ENCODE measurements at regions not wholly inside any gene's neighbourhood (a gene's known extent, or its start where the extent isn't known, plus 50 kb on each side); places are given as distances from the start of the nearest gene placed in this dataset.

DNA sequence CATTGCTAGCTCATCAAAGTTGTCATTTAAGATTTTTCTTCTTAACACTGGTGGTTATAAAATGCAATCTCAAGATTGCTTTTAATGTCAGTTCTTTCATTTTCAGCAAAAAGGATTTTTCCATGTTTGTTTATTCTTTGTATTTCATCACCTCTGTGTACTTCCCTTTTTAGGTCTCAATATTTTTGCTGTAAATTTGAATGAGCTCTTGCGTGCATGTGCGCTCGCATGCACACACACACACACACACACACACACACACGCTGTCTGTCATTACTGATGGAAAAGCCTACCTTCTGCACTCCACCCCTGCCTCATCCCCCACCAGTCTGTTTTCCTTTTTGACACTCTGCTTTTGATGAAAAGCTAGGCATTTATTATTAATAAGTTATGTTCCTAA lies 85.3 kb upstream of the FYN start:
- no peak for DNase-seq

DNA sequence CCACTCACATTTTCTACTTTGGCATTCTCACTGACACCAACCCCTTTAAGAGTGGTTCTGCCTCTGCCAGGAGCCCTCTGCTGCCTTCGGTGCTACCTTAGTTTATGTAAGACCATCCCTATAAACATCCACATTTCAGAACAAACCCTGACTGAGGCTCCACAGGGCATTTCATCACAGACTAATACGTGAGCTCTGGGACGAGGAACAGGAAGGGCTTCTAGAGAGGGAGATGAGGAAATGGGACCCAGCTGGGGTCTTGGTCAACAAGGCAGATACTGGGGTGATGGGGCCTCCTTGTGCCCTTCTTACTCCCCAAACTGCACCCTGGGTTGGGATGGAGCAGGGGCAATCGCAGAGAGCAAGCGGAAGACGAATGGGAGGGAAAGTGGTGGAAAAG lies 86.5 kb upstream of the FYN start:
- no peak for DNase-seq

DNA sequence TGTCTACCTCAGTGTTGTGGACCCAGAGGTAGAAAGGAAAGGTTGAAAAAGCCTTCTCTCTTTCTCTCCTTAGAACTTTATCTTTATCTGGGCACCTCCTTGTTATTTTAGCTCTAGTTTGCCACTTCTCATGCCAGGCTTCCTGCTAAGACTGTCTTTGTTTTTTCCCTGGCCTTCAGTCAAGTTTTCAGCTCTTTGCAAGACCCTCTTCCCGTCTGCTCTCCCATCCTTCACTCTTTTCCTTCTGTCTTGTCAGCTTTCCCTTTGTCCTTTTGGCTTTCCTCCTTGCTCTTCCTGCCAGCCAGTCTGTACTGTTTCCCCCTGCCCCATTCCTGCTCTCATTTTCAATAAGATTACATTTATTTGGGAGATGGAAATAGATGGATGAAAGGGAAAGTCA lies 86.8 kb upstream of the CCN6 start:
- no peak for DNase-seq

DNA sequence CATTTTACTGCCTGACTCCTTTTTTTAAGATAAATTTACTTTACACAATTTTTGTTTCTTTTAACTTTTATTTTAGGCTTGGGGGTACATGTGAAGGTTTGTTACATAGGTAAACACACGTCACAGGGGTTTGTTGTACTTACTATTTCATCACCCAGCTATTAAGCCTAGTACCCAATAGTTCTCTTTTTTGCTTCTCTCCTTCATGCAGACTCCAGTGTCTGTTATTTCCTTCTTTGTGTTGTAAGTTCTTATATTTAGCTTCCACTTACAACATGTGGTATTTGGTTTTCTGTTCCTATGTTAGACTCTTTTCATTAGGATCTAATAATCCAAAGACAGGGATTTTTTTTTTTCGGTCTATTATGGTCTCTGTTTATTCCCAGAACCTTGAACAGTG lies 83.5 kb upstream of the CCN6 start:
- no peak for DNase-seq

DNA sequence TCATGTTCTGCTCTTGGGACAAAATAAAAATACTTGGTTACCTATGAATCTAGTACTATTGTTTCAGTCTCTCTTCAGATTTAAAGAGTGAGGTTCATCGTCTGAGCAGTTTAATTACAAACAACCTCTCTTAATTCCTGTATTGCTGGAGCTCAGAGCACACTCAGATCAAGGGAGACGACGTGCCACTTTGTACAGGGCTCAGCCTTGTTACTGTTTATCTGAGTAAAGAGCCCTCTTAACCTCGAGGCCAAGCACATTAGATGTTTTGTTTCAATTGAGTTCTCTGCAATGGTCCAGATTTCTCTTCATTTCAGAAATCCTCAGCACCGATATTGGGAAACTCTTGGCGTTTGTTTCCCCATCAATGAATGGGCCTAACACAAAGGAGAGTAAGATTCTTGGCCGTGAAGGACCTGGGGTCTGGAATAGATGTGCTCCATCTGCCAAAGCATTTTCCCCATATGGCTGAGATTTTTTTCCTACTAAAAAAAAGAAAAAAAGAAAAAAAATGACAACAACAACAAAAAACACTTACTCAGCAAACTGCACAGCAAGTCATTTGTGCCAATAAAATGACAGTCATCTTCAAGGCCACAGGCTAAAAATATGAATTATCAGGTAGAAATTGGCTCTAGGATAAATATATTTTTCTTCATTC lies 82.6 kb upstream of the CCN6 start:
- no peak for DNase-seq

DNA sequence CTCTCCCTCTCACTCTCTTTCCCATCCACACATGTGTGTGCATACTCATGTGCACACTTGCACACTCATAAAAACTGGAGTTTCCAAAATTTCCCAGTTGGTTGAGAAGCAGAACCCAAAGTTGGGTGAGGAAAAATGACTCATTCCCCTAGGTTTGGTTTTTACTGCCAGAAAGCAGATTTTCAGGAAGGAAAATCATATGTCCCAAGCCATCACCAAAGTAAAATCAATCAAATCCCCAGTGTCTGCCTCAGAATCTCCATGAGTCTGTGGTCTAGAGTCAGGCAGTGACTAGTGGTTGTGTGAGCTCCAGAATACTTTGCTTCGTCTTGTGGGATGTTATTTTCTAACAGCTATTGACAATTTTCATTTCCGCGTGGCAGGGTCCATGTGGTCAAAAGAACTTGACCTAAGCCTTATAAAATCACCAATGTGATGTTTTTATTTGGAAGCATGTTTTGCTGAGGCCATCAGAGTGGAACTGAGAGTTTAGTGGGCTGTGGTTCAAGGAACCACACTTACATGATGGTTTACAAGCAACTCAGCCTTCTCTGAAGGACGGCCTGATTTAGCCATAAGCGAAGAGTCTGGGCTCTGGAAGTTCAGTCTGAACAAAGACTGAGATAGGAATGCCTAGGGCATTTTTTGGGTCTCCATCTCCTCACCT lies 81.9 kb upstream of the CCN6 start:
- DNase-seq = no peak

DNA sequence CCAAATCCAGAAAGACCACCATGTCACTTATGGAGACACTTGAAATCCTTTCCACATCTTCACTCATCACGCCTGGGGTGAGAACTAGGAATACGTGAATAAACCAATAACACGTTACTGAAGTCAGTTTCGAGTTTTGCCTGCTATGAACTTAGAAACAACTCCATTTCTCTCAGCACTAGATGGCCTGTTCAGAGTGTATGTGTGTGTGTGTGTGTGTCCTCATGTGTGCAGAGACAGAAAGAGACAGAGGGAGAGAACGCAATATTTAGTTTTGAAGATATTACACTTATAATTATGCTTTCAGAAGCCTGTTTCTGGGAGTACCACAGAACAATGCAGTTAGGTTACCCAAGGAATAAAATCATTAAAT lies 81.2 kb upstream of the CCN6 start:
- DNase-seq = no peak

DNA sequence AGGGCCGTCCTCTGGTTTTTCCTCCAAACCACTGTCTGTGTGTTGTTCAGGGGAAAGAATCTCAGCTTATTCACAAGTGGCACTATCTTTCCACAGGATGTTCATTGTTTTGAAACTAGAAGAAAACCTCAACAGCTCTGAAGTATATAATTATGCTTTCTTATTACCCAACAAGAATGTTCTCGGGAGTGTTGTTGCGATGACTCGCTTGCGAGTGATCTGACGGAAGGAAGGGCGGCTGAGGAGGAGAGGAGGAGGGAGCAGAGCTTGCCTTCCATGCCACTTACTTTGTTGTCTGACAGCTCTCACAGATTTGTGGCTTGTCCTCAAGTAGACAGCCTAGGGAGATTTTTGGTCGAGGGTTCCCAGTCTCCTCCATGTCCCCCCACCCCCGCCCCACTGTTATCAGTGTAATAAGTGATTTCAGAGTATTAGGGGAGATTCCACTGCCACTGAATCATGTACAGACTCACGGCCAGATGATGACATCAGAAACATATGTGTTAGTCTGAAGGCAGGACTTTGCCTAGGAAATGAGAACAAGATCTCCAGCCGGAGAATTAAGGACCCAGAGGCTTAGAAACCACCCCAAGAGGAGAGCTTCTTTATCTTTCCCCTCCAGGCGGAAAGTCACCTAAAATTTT lies 80.7 kb upstream of the CCN6 start:
- DNase-seq = peak; percentile 75

DNA sequence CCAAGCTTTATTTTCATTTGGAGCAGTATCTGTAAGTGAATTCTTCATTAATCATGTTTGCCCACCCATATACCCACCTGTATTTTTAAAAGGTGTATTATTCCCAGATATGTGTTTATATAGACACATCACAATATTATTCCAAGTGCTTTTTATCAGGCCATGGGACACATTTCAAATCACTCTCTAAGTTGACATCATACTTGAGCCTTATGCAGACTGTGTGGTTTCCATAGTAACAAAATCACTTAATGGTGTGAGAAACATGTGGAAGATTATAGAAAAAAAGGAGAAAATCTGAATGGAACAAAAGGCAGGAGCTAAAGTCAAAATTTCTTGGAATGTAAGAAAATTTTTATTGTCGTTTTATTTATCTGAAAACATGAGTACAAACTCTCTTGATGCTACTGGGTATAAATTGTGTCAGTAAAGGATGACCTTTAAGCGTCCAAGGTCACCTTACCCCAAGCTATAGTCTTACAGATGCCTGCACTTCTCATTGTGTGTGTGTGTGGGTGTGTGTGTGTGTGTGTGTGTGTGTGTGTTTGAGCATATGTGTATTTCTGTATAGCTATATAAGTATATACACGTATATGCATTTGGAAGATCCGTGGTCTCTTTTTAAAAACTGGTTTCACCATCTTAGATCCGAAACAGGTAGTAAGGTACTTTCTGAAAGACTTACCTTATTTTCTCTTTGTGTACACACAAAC lies 79.8 kb upstream of the CCN6 start:
- DNase-seq = no peak

DNA sequence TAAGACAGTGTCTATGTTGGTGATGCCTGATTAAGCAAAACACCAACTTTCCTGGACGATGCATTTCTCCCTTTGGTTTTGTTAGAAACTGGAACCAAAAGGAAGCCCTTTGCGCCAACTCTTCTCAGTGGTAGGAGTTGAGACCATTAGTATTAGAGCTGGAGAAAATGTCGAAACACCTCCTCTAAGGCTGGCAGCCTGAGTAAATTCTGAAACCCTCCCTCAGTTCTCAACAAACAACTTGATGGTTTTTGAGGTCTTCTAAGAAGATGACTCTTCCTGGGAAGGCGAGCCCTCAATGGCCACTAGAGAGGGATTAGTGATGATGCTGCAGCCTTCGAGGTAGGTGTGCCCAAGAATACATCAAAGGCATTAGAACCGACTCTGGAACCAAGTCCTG lies 78.4 kb upstream of the CCN6 start:
- DNase-seq = peak; percentile 51

DNA sequence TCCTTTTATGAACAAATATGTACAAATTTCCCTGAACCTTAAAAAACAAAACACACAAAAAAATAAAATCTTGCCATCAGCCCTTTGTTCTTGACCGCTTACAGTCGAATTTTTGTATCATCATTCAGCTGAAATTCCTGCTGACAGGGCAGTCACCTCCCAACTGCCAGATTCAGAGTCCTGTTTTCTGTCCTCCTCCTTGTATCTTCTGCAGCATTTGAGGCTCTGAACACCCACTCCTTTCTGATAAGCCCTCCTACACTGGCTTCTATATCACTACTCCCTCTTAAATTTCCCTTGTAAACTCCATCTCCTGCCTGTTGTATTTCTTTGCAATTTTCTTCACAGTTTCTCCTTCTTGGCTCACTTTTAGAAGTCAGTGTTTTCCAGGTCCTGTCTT lies 77.8 kb upstream of the CCN6 start:
- no peak for DNase-seq

DNA sequence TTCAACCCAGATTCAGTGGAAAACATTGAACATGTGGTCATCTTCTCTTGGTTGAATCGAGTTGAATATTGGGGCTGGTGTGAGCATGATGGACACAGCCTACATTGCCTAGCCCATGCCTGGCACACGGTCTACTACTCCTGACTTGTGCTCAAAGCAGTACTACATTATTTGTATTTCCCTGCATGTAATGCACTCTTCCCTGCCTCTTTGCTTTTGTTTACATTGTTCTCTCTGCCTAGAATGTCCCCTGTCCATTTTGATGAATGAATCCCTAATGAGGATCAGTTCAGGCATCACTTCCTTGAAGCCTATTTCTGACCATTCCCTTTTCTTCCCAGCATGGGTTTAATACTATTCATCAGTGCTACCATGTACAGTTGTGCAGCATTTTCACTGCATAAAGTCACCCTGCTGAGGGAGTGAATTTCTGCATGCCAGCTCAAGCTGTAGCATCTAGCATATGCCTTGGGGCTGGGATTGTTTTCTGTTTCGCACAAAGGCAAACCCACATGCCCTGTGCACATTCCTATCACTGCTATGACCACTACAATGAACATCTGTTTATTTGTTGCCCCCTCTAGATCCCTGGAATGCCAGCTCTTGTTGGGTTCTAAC lies 75.3 kb upstream of the CCN6 start:
- no peak for DNase-seq

DNA sequence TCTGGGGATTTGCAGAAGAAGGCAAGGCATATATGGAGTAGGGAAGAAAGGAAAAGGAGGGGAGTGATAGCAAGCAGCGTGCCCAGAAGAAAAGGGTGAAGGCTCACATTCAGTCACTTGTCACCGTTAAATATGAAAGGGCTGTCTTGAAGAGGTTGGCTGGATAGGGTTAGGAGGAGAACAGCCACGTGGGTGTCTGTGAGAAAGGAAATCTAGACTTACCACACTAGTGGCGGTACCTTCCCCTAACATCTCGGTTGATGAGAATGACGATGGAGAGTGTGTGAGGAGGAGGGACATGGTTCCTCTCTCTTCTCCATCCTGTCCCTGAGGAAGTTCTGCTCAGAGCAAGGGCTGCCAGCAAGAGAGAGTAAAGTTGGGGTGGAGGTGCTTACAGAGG lies 74.3 kb upstream of the CCN6 start:
- no peak for DNase-seq

DNA sequence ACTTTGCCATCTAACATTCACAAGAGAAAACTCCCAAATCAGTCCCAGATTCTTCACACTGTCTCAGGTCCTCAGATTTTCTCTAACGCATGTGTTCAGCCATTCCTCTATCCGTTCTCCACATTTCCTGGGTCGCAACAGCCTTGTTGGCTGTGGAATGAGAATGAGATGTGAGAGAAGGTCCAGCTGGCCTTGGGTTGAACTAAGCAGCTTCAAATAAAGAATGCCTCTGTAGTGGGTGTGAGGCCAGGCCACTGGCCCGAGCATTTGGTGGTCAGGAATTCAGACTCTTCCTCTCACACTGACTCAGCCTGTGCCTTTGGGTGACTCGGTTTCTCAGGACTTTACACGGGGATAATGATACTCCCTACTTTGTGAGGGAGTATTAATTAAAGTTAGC lies 73.8 kb upstream of the CCN6 start:
- no peak for DNase-seq

DNA sequence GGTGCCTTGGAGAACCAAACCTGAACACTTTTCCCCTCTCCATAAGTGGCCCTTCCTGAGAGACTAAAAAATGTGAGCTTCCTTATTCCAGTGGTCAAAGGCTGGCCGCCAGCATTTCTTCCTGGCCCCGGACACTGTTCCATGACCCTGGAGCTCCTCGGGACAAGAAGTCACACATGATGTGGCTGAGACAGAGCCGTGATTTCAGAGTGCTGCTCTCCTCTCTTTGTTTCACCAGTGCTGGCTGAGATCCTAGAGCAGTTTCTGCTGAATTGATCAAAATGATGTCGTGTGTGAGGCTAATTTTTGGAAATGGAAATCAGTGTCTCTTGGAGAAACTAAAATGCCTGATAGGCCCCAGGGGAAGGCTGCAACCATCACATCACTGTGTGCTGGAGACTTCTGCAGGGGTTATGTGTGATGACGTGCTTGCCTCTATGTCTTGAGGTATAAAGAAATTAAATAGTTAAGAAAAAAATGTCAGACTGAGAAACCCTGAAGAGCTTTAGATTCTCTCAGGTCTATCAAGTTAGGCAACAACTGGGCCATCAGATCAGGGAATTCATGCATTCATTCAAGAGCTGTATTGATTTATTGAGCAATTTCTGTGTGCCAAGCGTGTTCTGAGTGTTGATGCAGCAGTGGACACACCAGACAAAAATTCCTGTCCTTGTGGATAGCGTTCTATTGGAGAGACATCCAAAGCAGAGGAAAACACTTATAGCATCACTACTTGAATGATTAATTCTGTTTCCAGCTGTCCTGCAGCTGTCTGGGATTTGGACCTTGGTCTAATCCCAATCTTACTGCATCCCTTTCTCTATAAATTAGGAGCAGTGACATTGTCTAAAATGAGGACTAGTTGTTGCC lies 72.7 kb upstream of the CCN6 start:
- no peak for DNase-seq

DNA sequence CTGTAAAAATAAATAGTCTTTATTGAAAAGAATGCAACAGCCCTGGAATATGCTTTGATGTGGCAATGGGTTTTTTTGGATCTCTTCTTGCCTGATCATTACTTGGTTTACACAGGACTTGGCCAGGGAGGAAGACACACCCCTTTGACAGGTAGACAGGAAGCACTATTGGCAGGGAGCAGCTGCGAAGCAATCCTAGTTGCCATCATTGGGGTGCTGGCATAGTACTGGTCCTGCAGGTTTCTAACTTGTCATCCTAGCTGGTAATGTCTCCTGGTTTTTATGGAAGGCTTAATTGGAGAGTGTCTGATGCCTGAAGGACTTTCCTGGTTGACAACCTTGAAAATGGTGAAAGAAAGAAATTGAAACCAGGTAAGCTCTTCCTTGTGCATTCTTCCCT lies 71.2 kb upstream of the CCN6 start:
- DNase-seq = no peak

DNA sequence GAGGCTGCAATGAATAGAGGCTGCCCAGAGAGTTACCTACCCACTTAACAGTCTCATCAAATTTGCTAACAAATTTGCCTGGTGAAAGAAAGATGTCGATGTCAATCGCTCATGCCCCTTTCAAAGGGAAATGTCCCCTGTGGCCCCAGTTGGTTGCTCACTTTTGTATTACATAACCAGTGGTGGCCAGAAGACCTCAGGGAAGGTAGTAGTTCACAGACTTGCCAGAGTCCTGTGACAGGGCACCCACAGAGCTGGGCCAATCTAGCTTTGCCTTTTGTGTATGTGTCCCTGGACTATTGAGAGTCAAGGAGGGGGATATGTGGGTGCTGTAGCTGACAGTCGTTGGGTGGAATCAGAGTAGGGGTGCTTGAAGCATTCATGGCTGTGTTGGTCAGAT lies 70.7 kb upstream of the CCN6 start:
- DNase-seq = no peak

DNA sequence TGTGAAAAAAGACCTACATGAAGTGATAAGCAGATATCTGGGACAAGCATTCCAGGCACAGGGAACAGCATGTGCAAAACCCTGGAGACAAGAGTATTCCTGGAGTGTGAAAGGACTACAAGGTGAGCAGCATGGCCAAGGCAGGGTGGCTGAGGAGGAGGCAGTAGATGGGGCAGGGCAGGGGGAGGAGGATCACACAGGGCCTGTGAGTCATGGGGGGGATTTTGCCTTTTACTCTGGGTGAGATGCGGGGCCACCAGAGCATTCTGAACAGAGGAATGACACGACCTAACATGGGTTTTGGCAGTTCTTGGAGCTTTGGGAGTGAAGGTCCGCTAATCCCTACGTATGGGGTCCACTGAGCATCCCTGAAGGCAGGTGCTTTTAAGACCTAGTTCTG lies 69.8 kb upstream of the CCN6 start:
- DNase-seq = peak; percentile 51

DNA sequence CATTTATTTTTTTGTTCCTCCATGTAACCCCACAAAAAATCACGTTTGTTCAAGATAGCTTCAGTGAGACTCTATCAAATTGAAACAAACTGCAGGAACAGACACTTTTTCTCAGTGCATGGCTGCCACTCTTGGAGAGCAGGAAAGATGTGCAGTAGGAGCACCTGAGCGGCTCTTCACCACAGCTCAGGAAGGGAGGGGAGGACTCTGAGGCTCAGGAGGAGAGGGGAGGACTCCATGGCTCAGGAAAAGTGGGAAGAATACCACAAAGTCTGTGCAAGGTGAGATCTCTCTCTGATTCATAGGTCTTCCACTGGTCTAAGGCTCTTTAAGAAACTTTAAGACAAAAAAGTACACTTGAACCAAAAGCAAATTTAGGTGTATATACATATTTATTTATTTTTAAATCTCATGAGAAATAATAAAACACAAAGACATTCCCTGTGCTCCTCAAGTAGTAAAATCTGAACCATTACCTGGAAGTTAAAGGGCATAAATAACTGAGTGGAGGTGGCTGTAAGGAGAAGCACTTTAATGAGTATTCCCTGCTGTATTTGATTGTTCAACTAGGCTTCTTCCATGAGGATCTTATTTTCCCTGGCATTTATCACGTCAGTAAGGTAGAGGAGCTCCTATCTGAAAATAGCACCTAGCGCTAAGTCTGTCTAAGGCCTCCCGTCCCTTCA lies 69.2 kb upstream of the CCN6 start:
- DNase-seq = no peak

DNA sequence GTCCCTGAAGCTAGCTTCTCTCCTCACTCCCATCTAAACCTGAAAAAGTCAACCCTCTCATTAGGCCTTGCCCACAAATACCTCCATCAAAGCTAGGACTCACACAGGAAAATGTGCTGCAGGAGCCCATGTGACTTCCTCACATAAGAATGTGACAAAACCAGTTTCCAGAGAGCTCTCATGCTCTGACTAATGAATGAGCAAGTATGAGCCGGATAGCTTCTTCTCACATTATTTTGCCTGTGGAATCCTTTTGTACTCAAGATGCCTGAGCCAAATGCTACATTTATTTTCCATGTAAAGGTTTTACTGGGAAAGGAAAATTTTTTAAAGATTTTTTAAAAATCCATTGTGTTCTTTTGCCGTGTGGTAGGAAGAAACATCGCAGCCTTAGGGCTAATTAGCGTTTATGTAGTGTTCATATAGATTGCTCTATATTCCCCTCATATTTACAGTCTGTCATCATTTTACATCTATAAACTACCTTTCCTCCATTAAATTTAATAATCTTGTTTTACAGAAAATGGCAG lies 68.6 kb upstream of the CCN6 start:
- DNase-seq = peak; percentile 55

DNA sequence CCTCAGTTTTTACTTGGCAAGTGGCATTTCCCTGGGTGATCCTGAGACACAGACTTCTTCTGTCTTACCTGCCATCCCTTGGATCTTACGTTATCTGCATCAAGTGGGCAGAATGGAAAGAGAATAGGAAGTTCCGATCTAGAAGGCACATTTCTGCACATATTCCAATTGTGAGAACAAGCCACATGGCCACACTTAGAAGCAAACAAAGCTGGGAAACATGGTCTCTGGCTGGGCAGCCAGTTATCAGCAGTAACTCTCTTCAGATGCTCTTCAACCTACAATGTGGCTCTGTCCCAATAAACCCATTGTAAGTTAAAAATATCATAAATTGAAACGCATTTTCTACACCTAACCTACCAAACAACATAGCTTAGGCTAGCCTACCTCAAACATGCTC lies 67.3 kb upstream of the CCN6 start:
- no peak for DNase-seq

DNA sequence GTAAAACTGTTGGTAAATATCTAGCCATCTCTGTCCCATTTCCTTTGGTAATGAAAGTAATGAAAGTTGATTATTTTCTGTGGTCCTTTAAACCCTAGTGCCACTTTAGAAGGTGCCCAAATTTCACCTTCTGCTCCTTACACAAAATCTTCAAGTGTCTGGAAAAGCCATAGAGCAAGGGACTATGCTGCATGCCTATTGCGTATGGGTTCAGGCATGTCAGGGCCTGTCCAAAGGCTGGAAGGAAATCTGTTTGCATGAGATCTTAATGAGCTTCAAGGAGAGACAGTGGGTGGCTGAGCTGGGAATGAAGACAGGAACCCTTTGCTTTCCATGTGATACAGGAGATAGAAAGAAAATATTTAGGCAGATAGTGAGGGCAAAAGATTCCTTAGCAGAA lies 66.6 kb upstream of the CCN6 start:
- no peak for DNase-seq

Measured in stimulated activated CD4-positive, alpha-beta T cell treated with anti-CD3 and anti-CD28 coated beads, Interleukin-15, amount 100 ng/mL, for 24 hours (primary cell).